ENCODE measurements at regions not wholly inside any gene's neighbourhood (a gene's known extent, or its start where the extent isn't known, plus 50 kb on each side); places are given as distances from the start of the nearest gene placed in this dataset.
"Not testable (repeated sequence)": the region's sequence is repeated elsewhere in the genome, so short reads cannot be mapped to it uniquely, and the experiment has no call there.

DNA sequence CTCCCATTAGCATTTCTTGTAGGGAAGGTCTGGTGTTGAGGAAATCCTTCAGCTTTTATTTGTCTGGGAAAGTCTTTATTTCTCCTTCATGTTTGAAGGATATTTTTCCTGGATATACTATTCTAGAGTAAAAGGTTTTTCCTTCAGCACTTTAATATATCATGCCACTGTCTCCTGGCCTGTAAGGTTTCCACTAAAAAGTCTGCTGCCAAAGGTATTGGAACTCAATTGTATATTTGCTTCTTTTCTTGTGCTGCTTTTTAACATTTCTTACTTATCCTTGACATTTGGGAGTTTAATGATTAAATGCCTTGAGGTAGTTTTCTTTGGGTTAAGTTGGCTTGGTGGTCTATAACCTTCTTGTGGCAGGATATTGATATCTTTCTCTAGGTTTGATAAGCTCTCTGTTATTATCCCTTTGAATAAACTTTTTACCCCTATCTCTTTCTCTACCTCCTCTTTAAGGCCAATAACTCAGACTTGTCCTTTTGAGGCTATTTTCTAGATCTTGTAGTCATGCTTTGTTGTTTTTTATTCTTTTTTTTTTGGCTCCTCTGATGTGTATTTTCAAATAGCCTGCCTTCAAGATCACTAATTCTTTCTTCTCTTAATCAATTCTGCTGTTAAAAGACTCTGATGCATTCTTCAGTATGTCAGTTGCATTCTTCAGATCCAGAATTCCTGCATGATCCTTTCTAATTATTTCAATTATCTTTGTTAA, 225.0 kb upstream of the ZNF217 start:
- DNase-seq (ENCODE audit: low read depth in 3 of 3) = no peak

DNA sequence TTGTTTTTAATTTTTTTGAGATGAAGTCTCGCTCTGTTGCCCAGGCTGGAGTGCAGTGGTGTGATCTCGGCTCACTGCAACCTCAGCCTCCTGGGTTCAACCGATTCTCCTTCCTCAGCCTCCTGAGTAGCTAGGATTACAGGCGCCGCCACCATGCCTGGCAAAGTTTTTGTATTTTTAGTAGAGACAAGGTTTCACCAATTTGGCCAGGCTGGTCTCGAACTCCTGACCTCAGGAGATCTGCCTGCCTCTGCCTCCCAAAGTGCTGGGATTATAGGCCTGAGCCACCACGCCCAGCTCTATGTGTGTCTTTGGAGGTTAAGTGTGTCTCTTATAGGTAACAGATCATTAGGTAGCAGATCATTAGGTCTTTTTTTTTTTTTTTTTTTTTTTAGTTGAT, 223.9 kb upstream of the ZNF217 start:
- not testable (repeated sequence) for DNase-seq (ENCODE audit: low read depth in 3 of 3)

DNA sequence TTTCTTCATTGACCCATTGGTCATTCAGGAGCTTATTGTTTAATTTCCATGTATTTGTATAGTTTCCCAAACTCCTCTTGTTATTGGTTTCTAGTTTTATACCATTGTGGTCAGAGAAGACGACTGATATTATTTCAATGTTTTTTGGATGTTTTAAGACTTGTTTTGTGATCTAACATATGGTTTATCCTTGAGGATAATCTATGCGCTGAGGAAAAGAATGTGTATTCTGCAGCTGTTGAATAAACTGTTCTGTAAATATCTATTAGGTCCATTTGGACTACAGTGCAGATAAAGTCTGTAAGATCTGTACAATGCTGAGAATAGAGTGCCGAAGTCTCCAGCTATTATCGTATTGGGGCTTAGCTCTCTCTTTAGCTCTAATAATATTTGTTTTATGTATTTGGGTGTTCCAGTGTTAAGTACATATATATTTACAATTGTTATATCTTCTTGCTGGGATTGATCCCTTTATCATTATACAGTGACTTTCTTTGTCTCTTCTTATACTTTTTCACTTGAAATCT, 223.3 kb upstream of the ZNF217 start:
- no peak for DNase-seq (ENCODE audit: low read depth in 3 of 3)

DNA sequence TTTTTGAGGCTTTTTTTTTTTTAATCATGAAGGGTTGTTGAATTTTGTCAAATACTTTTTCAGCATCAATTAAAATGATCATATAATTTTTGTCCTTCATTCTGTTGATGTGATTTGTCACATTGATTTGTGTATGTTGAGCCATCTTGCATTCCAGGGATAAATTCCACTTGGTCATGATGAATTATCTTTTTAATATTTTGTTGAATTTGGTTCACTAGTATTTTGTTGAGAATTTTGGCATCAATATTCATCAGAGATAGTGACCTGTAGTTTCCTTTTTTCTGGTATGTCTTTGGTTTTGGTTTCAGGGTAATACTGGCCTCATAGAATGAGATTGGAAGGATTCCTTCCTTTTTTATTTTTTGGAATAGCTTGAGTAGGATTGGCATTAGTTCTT, 221.9 kb upstream of the ZNF217 start:
- DNase-seq (ENCODE audit: low read depth in 3 of 3) = no peak

DNA sequence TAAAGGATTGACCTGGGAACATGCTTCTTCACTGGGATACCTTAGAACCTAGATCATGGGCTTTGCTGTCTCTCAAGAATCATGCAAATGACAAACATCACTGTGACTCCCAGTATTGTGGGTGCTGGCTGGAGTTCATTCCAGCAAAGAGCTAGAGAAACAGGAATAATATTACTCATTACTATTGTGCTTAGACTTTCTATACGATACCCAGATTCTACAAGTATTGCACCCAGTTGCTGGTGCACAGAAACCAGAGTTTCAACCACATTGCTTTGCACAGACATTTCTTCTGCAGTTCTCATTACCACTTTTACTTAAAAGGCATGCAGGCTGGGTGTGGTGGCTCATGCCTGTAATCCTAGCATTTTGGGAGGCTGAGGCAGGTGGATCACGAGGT, 220.4 kb upstream of the ZNF217 start:
- DNase-seq (ENCODE audit: low read depth in 3 of 3) = no peak

DNA sequence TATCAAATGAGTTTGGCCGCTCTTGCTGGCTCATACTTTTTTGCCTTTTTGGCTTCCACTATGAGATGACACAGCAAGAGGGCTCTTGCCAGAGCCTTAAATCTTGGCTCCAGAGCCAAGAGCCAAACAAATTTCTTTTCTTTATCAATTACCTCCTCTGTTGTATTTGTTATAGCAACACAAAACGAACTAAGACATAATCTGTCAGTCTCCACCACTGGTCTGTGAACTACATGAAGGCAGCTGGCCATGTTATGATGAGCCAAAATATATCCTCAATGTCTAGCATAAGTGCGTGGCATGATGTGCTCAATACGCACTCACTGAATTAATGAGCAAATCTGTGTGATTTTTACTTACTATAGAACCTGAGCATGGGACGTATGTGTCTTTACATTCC, 220.0 kb upstream of the ZNF217 start:
- DNase-seq (ENCODE audit: low read depth in 3 of 3) = no peak

DNA sequence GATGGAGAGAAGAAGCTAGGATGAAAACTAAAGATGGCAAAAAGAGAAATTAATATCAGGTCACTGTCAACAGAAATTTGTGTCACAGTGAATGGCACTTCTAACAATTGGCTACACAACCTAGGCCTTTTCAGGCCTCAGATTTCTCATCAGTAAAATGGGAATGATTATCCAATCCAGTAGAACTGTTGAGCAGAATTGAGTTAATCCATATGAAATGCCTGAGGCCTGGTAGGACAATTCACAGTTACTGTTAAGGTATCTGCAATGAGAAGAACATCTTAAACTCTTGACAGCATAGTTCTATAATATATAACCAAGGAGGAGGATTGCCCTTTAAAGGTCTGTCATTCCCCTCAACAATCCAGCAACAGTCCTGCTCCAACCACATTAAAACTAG, 217.9 kb upstream of the ZNF217 start:
- DNase-seq (ENCODE audit: low read depth in 3 of 3) = no peak

DNA sequence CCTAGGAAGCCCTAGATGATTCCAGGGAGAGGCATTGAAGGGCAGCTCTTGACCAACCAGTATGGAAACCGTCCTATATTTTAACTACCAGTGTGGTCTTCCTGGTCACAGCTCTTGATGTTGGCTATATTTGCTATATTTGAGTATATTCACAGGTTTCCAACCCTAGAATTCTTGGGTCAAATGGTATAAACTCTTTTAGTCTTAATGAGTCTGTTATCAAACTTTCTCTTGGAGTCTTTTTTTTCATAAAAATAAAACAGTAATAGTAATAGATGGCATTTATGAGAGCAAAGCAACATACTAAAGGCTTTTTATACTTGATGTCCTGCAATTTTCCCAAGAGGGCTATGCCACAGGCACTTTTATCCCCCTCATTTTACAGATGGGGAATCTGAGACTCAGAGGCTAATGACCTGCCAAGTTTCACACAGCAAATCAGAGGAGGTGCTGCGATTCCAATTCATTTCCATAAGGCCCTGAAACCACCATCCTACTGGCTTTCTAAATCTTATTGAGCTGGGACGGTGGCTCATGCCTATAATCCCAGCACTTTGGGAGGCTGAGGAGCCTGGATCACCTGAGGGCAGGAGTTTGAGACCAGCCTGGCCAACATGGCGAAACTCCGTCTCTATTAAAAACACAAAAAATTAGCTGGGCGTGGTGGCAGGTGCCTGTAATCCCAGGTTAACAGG, 217.2 kb upstream of the ZNF217 start:
- DNase-seq (ENCODE audit: low read depth in 3 of 3) = no peak

DNA sequence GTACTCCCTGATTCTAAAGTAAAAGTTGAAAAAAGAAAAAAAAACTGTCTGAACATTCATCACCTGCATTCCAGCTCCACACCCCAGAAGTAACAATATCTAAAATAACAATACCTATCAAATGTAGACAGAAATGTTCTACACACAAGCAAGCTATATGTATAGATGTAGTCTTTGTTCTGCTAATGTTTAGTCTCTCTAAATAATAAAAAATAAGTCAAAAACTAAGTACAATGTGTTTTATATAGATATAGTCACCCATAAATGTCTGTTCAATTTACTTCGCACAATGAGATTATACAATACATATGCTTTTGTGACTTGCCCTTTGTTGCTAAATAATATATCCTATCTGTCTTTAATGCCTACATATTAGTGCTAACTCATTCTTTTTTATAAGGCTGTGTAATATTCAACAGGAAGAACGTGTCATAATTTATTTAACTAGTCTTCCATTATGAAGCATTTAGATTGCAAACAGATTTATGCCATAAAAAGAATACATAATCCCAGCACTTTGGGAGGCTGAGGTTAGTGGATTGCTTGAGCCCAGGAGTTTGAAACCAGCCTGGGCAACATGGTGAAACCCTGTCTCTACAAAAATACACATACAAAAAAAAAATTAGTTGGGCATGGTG, 216.2 kb upstream of the ZNF217 start:
- DNase-seq (ENCODE audit: low read depth in 3 of 3) = no peak

DNA sequence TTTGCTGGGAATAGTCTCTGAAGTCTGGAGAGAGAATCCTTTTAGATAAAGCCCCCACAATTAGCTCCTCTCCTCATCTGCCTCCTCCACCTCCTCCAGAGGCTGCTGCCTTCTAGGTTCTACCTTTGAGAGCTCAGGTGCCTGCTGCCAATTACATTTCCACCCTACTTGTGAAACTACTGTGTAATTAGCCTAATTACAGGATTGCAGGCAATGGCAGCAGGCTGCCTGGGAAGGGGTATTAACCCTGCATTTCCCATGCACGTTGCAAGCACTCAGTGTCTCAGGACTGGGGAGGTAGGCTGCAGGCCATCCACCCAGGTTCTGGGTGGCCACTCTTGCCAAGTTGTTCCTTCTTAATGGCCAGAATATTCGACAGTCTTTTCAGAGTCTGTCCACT, 215.6 kb upstream of the ZNF217 start:
- DNase-seq (ENCODE audit: low read depth in 3 of 3) = no peak

DNA sequence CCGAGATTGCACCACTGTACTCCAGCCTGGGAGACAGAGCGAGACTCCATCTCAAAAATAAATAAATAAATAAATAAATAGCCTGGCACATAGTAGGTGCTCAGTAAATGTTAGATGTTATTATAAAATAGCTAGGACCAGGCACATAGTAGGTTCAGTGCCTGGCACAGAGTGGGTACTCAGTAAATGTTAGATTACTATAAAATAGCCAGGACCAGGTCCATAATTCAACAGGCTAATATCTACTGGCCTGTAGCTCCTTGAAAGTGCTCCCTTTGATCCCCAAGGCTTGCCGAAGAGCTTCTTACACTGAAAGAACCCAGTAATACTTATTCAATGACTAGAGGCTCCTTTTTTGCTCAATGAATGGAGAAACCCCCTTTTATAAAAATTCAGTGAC, 215.1 kb upstream of the ZNF217 start:
- DNase-seq (ENCODE audit: low read depth in 3 of 3) = no peak

DNA sequence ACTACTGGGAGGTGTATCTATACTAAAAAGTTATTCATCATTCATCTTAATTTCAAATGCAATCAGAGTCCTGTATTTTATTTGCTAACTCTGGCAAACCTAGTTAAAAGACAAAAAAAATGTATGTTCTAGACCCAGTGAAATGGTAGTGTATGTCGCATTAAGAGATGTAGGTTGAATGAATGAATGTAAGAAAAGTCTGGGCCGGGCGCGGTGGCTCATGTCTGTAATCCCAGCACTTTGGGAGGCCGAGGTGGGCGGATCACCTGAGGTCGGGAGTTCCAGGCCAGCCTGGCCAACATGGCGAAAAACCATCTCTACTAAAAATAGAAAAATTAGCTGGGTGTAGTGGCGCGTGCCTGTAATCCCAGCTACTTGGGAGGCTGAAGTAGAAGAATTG, 214.7 kb upstream of the ZNF217 start:
- DNase-seq (ENCODE audit: low read depth in 3 of 3) = not testable (repeated sequence)

DNA sequence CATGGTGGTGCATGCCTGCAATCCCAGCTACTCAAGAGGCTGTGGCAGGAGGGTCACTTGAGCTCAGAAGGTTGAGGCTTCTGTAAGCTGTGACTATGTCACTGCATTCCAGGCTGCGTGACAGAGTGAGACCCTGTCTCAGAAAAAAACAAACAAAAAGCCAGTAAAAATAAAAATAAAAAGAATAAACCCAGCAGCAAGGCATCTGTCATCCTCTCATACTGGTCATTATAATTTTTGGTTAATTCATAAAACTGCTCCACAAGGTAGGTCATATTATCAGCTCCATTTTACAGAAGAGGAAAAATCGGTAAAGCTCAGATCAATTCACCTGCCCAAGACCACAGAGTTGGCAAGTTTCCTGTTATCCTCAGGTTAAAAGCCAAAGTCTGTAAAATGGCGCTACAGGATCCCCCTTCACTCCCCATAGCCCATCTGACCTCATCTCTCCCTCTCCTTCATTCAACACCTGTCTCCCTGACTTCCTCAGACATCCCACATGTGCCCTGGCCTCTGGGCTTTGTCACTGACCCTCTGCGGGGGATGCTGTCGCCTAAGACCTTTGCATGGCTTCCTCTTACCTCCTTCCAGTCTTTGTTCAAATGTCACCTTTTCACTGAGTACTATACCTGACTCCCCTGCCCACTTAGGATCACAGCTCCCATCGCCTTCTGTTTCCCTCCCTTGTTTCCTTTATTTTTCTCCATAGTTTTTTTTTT, 213.2 kb upstream of the ZNF217 start:
- no peak for DNase-seq (ENCODE audit: low read depth in 3 of 3)

DNA sequence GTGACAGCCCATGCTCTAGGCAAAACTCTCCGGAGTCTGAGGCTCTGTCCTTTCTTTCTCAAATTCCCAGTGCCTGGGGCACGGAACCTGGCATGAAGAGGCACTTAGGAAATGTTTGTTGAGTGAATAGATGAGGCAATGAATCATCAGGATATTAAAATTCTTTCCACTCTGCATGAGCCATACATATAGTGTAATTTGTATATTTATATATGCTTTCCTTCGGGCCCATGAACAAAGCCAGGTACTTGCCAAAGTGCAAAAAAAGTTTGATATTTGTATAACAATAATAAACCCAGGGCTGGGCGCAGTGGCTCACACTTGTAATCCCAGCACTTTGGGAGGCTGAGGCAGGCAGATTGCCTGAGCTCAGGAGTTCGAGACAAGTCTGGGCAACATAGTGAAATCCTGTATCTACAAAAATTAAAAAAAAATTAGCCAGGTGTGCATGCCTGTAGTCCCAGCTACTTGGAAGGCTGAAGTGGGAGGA, 212.3 kb upstream of the ZNF217 start:
- no peak for DNase-seq (ENCODE audit: low read depth in 3 of 3)

DNA sequence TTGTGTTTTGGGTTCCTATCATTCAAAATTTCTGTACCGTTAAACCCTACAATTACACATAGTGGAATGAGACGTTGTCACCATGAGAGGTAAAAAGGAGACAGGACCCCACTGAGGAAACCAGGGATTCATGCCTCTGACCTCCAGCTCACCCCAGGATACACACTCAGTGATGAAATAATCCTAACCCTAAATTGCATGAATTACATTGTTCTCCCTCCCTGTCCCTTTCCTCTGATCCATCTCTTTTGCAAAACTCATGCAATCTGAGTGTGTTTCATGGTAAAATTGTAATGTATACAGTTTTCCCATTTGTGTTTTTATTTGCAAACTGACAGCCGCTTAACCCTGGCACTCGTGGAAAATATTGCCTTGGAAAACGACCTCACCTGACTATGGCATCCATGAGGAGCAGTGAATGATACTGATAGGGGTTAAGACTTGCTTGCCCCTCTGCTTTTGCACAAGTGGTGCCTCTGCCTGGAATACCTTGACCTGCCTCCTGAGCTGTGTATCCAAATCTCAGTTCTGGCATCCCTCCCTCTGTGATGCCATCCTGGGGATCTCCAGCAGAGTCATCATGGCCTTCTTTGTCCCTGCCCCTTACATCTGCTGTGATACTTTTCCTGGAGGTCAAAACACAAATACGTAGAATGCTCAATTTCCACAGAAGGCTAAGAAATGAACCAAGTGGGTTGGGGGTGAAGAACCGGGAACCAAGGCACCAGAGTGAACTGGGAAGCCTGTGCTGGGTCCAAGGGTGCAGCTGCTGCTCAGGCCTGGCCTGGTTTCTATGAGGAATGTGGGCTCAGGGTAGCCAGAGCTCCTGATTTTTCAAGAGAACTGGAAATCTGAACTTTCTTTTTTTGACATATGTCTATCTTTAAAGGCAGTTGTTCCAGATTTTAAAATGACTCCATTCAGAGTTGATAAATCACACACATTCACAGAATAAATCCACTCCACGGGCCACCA, 211.6 kb upstream of the ZNF217 start:
- DNase-seq (ENCODE audit: low read depth in 3 of 3) = no peak

DNA sequence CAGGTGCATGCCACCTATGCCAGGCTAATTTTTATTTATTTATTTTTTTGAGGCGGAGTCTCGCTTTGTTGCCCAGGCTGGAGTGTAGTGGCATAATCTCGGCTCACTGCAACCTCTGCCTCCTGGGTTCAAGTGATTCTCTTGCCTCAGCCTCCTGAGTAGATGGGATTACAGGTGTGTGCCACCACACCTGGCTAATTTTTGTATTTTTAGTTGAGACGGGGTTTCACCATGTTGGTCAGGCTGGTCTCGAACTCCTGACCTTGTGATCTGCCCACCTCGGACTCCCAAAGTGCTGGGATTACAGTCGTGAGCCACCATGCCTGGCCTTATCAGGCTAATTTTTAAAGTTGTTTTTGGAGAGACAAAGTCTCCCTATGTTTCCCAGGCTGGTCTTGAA, 210.7 kb upstream of the ZNF217 start:
- DNase-seq (ENCODE audit: low read depth in 3 of 3) = not testable (repeated sequence)

DNA sequence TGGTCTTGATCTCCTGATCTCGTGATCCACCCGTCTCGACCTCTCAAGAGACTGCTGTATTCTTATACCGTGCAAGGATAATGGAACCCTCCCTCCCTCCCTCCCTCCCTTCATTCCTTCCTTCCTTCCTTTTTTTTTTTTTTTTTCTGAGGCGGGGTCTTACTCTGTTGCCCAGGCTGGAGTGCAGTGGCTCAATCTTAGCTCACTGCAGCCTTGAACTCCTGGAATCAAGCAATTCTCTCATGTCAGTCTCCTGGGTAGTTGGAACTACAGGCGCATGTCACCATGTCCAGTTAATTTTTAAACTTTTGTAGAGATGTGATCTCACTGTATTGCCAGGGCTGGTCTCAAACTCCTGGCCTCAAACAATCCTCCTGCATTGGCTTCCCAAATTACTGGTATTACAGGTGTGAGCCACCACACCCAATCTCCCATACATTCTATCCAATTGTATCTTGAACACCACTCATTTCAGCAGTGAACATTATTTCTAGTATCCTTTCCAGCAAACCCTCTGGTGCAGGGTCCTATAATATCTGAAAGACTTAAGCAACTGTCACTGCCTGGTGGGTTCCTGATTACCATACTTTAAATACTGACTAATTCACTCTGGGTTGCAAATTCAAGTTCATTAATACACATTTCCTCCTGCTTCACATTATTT, 210.0 kb upstream of the ZNF217 start:
- DNase-seq (ENCODE audit: low read depth in 3 of 3) = no peak

DNA sequence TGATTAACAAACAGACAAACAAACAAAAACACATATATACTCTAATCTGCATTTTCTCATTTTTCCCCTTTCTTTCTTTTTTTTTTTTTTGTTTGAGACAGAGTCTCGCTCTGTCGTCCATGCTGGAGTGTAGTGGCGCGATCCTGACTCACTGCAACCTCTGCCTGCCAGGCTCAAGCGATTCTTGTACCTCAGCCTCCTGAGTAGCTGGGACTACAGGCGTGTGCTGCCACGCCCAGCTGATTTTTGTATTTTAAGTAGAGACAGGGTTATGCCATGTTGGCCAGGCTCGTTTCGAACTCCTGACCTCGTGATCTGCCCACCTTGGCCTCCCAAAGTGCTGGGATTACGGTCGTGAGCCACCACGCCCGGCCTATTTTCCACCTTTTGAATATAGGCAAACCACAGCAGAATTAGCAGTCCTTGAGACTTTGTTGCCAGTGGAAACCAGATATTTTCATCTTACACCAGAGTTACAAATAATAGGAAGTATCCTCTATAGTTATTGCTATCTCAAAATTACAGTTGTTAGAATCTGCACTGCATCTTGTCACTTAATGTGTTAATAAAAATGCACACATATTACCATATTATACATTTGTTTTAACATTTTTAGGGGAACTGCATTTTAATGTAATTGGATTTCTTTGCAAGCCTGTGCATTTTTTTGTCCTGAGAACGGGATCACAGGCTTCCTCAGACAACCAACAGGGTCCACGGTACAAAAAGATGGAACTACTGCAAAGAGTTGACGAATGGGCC, 208.2 kb upstream of the ZNF217 start:
- no peak for DNase-seq (ENCODE audit: low read depth in 3 of 3)

DNA sequence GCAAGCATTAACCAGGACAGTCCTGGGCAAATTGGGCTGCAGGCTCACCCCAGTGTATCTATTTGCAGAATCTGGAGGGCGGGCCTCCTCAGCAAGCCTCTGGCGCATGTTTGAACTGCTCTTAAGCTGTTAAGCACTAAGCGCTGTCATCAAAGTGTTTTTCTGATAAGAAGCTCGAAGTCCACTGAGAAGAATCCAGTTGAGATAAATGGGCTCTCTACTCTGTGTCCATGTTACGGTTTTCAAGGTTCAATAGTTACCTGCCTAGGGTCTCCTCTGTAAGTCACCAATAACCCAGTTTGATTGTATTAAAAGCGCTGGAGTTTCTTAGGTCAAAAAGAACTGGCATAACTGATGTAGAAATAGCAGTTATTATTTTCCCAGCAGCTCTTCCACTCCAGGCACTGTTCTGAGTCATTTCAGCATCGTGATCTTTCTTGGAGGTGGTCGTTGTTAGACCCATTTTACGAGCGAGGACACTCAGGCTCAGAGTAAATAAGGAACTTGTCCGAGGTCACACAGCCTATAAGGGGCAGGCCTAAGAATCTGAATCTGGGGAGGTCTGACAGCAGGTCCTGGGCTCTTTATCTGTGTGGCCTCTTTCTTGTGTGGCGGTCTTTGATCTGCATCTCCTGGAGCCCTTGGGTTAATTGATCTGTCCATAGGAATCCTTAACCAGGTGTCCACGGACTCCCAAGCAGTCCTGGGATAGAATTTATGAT, 207.4 kb upstream of the ZNF217 start:
- DNase-seq (ENCODE audit: low read depth in 3 of 3) = no peak

Data from stimulated activated CD4-positive, alpha-beta T cell treated with anti-CD3 and anti-CD28 coated beads, TNF-alpha, amount 100 ng/mL, for 48 hours (primary cell).